ENCODE measurements at regions not wholly inside any gene's neighbourhood (a gene's known extent, or its start where the extent isn't known, plus 50 kb on each side); places are given as distances from the start of the nearest gene placed in this dataset.

DNA sequence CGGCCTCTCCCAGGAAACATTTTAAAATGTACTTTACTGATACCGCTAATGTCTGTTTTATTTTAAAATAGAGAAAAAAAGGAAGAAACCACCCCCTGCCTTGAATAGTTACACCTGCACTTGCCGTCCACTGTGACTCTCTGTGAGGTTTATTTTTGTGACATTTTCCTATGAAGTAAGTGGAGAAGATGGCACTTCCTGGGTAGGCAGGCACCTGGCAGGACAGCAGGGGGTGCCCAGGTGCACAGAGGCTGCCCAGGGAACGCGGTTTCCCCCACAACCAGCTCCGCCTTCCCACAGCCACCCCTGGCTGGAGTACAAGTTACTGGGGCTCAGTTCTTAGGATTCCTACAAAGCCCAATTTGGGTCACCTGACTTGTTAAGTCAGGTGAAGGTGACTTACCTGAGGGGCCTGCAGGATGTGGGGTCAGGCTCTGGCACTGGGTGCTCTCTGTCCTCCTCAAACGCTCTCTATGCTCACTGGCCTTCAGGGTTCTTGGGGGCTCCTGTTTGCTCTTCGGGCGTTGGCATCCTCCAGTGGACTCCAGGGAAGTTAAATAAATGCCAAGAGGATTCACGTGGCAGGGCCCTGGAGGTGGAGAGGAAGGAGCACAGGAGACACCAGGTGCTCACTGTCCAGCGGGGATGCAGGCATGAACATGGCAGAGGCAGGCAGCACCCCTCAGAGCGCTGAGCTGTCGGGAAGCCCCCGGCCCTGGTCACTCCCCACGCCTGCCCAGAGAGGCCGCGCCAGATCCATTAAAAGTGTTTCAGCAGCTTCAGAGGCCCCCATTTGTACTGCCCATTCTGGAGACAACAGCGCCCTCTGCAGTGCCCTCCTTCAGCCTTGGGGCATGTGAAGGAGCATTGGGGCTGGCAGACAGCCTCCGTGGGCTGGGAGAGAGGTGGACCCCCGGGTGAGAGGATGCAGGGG, 1021.2 kb downstream of the TBC1D22A start:
- DNase-seq, result no peak

DNA sequence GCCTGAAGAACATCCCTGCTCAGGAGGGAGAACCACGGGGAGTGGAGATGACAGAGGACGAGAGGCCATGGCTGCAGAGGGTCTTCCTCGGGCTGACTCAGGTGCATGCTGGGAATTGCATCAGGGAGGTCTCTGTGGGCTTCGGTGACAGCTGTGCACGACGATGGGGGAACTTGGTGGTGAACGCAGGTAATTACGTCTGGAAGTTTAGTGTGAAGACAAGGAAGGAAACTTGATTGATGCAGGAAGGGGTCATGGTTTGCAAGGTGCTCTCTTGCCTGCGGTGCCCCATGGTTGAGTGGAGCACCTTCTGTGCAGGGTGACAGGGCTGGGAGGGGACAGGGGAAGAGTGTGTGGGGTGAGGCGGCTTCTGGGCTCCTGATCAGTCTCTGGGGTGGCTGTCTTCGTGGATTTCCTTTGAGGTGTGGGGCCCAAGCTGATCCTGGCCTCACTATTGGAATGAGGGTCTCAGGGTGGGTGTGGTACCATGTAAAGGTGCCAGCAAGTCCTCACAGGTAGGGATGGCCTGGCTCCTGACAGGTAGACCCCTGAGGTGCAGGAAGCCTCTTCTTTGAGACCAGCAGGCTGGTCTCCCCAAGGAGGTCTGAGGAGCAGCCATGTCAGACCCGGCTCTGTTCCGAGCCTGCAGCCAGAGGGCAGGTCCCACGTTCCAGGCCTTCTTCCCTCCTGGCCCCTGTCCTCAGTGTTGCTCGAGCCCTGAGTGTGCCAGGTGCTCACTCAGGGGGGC, 1020.1 kb downstream of the TBC1D22A start:
- no peak for DNase-seq

DNA sequence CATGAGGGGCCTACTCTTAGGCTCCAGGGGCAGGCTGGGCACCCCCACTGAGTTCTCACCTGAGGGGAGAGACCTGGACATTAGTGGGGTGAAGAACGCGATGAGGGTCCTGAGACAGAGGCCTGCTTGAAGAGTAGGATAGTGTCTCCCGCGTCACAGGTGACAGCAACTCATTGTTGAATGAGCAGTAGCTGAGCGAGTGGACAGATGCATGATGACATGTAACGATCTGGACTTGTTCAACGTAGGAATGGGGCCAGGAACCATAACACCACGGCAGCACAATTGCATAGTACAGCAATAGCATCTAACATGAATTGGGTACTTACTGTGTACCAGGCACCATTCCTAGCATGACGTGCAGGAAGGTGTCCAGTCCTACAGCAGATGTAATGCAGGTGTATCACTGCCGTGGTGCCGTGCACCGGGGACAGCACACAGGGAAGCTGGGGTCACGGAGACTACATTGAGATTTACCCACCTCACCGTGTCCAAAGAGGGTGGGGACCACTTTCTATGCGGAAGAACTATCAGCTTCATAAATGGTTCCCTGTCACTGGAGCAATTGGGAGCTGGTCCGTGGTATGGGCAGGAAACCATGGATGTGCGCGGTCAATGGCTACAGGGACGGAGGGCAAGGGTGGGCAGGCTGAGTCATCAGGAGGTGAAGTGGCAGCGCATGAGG, 1019.1 kb downstream of the TBC1D22A start:
- DNase-seq, result no peak

DNA sequence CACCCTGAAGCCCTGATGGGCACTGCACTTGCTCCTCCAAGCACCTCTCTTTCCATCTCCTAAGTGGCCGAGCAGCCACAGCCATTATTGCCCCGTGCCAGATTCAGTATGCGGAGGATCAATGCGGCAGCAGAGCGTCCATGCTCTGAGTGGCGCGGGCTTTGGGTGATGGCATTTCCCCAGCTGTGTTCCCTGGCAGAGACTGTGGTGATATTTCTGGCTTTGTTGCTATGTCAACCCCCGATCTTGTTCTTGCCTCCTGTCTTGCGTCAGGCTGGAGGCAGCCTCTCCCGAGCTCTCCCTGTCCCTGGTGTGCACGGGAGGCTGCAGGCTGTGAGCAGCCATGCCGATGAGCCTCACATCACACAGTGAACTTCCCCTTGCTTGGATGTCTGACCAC, 1018.6 kb downstream of the TBC1D22A start:
- no peak for DNase-seq

DNA sequence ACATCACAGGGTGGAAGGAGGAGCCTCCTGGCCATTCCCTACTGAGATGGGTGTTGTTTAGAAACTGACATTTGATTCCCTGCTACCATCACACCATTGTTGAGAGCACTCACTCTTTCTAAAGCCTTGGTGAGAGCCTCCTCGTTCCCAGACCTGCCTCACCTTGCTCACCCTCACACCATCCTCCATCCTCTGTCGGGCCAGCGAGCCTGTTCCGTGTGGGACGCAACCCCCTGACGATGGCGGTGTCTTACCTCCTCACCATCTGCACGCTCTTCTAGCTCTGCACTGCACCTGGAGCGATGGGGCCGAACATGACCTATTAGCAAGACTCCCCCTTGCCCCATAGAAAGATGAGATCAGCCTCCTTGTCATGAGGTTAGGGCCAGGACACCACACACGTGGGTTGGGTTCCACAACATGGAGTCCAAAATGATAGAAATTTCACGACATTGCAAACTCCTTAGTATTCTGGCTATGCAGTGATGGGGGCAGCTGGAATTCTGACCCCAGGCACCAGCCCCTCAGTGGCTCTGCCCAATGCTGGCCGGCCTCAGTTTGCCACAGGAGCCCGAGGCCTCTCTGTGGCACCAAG, 1017.9 kb downstream of the TBC1D22A start:
- no peak for DNase-seq

DNA sequence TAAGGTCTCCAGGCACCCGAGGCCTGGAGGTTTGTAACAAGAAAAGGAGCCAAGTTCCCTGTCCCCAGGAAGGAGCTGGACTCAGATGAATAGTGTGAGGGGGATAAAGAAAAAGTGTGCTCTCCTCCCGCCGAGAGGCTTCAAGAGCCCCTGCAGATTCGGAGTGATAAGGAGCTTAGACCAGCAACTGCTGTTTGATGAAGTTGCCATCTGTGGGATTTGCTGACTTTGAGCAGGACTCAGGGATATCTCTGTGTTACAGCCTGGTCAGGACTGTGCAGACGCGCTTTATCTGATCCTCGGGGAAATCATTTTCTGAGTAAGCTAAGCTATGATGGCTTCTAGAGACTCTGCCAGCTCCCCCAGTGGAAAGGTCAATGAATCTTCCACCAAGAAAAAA, 1017.0 kb downstream of the TBC1D22A start:
- DNase-seq, result no peak

DNA sequence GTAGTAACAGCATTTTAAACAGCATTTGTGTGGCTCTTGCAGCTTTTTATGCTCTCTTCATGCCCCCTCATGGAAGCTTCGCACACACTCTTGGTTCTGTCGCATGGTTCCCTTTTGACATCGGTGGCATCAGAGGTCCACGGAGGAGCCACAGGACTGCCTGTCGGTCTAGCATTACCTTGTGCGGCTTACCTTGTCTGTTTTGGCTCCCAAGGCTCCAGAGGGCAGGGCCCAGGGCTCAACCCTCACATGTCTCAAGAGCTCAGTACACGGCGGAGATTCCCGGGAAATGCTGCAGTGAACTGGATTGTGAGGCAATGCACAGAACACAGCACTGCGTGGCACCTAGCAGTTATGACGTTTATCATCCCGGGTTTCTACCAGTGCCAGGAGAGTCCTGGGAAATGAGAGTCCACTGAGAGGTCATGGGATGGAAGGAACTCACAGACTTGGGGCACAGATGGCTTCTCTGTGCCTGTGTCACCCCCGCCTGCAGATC, 1015.8 kb downstream of the TBC1D22A start:
- no peak for DNase-seq

DNA sequence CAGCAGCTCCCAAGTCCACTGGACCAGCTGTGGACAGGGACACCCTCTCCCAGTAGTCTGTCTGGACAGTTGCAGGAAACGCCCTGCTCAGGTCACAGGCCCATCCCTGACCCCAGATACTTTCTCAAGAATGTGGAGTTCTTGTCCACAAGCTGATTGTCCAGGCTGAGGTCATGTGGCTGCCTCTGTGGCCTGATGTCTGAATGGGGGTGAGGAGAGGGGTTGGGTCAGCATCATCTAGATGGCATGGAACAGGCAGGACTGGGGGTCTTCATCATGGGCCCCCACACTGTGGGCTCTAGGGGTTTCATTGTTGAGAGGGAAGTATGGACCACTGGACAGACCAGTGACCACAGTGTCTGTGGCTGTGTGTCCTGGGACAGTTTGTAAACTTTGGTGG, 1015.0 kb downstream of the TBC1D22A start:
- no peak for DNase-seq

DNA sequence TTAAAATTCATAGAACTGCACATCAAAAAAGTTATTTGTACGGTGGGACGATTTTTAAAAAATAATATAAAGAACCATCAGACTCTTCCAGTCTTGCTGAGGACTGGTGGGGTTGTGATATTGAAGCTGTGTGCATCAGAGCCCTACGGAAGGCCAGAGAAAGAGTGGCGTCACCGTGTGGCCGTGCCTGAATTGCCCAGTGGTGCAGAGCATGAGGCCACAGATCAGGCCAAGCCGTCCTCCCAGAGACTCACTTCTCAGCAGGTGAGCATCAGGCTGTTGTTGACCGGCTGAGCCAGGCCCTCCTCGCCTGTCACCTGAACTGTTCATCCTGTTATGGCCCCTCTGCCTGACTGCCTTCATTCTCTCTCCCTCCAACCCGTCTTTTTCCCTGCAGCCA, 1013.9 kb downstream of the TBC1D22A start:
- no peak for DNase-seq

DNA sequence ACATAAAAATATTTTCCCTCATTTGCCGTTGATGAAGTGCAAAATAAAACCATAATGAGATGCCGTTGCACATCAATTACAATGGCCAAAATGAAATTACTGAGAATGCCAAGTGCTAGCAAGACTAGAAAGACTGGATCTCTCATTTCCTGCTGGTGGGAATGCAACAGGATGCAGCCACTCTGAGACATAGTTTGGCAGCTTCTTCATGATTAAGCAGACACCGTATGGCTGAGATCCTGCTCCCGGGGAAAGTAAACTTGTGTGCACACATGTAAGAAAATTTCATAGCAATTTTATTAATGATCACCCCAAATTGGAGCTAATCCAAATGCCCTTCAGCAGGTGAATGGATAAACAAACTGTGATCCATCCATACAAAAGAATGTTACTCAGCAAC, 1013.2 kb downstream of the TBC1D22A start:
- no peak for DNase-seq

DNA sequence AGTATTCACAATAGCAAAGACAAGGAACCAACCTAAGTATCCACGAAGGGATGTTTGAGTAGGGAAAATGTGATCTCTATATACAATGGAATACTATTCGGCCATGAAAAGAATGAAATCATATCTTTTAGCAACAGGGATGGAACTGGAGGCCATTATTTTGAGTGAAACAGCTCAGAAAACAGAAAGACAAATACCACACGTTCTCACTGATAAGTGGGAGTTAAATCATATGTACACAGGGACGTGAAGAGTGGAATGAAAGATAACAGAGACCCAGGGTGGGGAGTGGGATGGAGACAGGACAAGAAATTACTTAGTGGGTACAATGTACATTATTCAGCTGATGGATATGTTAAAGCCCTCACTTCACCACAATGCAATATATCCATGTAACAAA, 1012.7 kb downstream of the TBC1D22A start:
- no peak for DNase-seq

DNA sequence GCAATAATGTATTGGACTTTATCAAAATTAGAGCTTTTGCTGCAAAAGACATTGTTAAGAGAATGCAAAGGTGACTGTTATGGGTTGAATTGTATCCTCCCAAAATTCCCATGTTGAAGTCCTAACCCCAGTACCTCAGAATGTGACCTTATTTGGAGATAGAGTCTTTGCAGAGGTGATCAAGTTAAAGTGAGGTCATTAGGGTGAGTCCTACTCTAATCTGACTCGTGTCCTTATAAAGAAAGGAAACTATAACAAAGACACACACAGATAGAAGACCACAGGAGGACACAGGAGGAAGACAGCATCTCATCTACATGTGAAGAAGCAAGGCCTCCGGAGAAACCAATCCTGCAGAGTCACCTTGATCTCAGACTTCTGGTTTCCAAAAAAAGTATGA, 1011.2 kb downstream of the TBC1D22A start:
- DNase-seq, result no peak

DNA sequence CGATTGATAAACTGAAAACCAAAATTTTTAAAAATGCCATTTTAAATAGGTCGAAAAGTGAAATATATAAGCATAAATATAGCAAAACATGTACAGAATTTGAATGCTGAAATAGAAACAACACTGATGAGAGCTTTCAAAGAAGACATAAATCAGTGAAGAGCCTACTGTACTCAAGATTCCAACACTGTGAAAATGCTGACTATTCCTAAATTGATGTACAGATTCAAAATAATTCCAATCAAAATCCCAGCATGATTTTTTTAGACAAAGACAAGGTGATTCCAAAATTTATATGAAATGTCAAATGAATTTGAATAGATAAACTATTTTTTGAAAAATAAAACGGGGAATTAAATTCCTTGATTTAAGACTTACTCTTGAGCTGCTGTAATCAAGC, 1010.4 kb downstream of the TBC1D22A start:
- no peak for DNase-seq

DNA sequence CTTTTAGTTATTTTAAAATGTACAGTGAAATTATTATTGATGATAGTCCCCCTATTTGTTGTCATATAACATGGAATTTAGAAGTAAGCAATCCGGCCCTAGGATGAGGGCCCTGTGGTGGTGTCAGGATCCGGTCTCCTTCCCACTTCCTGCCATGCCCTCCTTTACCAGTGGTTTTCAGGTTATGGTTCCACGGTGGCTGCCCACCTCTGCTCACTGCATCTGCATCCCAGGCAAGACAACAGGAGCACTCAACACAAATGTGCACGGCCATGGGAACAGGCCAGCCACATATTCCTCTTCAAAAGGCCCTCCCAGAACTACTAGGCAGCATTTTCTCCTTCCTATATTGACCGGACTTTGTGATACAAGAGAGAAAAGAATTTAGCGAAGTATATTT, 1007.2 kb downstream of the TBC1D22A start:
- DNase-seq, result no peak

DNA sequence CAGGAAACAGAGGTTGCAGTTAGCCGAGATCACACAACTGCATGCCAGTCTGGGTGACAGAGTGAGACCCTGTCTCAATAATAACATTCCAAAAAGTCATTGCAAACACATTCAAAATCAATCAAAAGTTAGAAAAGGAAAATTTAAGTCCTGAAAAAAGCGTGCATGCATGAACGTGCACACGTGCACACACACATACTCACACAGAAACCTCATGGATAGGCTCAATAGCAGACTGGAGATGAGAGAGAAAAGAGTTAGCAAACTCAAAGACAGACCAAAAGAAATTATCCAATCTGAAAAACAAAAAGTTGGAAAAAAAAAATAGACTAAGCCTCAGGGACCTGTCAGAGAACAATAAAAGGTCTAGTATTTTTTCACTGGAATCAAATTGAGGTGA, 1005.6 kb downstream of the TBC1D22A start:
- DNase-seq, result no peak

DNA sequence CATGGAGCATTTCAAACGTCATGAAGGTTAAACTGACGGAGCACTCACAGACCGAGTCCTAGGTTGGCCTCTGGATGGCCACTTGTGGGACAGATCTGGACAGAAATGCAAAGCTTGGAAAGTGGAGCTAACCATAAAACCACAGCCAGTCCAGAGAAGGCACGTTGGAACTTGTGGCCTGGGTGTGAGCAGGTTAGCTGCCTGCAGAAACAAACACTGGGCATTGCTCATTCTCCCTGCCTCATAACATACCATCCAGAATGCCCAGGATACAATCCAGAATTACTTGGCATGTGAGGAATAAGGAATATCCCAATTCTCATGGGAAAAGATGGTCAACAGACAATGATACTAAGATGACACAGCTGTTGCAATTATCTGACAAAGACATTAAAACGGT, 1005.0 kb downstream of the TBC1D22A start:
- no peak for DNase-seq

DNA sequence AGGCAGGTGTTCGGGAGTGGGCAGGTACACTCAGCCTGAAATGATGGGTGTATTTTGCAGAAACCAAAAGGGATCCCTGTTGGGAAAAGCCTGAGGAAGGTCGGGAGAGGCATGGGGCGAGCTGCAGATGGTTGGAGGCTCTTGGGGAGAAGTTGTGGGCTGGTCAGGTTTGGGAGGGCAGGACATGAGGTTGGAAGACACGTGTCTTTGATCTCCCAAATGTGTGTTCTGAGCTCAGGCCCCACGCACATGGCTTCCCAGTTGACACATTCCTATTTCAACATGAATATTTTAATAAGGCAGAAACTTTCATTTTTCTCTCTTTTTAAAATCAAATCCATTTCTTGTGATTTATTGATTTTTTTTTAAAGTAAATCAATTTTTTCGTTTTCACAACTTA, 1003.3 kb downstream of the TBC1D22A start:
- DNase-seq, result no peak

DNA sequence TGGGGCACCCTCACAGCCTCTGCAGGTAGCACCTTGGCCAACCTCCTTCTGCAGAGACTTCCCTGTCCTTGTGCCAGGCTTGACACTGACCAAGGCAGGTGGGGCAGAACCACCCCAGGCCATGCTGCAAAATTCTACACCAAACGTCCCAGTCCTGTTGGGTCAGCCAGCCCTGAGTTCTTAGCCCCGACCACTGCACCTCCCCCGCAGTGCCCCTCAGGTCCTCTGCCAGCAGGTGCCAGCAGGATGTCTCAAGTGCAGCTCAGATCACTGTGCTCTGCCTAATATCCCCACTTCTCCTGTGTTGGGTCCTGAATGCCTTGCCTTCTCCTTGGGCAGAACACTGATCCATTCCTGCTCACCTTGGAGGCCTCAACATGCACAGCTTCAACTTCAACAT, 999.7 kb downstream of the TBC1D22A start:
- DNase-seq, result no peak

DNA sequence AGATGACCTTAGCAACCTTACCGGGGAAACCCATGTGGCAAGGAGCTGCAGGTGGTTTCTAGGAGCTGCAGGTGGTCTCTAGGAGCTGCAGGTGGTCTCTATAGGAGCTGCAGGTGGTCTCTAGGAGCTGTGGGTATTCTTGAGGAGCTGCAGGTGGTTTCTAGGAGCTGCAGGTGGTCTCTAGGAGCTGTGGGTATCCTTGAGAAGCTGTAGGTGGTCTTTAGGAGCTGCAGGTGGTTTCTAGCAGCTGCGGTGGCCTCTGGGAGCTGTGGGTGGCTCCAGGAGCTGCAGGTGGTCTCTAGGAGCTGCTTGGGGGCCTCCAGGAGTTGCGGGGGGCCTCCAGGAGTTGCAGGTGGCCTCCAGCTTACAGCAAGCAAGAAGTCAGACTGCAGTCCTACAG, 997.5 kb downstream of the TBC1D22A start:
- DNase-seq, result no peak

DNA sequence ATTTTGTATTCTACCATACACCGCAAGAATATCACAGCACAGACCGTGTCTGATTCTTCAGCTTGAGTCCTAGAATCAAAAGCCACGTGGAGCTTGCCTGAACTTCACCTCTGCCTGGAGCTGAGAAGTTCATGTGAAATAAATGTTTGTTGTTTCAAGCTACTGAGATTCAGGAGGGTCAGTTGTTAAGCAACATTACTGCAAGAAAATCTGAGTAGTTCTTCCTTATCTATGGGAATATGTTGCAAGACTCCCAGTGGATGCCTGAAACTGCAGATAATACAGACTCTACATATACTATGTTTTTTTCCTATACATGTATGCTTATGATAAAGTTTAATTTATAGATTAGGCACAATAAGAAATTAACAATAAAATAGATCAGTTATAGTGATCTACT, 995.3 kb downstream of the TBC1D22A start:
- no peak for DNase-seq

DNA sequence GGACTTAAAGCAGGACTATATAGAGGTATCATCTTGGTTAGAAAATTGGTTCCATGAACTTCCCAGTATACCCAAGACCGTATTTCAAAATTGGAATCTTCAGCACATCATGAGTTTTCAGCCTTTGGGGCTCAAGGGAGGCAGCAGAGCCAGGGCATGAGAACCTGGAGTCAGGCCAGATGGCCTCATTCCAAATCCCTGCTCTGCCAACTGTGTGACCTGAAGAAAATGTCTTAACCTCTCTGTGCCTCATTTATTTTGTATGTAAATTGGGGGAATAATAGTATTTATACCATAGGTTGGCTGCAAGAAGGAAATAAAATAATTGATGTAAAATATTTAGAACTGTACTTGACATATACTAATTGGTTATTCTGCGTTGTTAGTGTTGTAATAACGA, 987.6 kb downstream of the TBC1D22A start:
- DNase-seq, result no peak

DNA sequence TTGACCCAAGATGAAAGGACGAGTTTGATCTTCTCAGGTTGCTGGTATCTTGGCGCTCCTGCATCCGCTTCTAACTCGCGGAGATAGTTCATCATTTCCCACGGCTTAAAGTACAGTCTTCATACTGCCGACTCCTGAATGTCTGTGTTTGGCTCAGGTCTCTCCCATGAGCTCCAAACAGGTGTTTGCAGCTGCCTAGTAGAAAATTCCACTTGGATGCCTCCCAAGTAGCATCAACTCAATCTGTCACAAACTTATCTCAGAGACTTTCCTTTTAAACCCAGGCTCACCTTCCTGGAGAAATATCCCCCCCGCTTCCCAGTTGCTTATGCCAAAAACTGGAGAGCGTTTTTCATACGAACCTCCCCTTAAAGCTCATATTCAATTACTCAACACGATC, 986.5 kb downstream of the TBC1D22A start:
- no peak for DNase-seq

DNA sequence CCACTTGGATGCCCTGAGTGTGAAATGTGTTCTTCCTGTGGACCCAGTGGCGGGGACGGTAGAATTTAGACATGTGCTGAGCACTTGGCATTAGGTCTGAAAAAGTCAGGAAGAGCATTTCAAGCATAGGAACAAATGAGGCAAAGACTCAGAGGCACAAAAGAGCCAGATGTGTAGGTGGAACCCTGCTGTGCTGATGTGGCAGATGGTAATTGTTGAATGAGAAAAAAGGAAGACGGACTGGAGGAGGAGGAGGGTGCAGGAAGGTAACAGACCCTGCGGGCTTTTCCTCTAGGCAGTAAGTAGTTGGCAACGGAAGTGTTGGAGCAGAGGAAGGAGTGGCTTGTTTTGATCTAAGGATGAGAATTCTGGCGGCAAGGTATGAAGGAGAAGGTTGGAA, 985.8 kb downstream of the TBC1D22A start:
- DNase-seq, result no peak
